ENCODE measurements at regions not wholly inside any gene's neighbourhood (a gene's known extent, or its start where the extent isn't known, plus 50 kb on each side); places are given as distances from the start of the nearest gene placed in this dataset.

GRCh38 chr7:42753367-42753766 is 158.5 kb downstream of the C7orf25 start:
- no peaks in the 10 kb centered on the region for H3K27me3 Mint-ChIP-seq
- peaks cover 9% of the 10 kb centered on the region for H3K9me3 Mint-ChIP-seq (ENCODE audit: low read depth)
- DNase-seq (ENCODE audit: low spot score, unreplicated experiment) = no peak
- TF ChIP-seq CTCF (IDR thresholded peaks at IDR 0.05; ENCODE audit: unreplicated experiment) = no peak
- no peaks in the 10 kb centered on the region for H3K4me1 Mint-ChIP-seq (ENCODE audit: low read depth)
- H3K4me3 Mint-ChIP-seq (ENCODE audit: low read depth) = no peak overlapping the region
- H3K36me3 Mint-ChIP-seq (ENCODE audit: insufficient read depth) = no peaks in the 10 kb centered on the region
- no peak overlapping the region for H3K27ac Mint-ChIP-seq

GRCh38 chr7:42750172-42750571 is 161.7 kb downstream of the C7orf25 start:
- no peak for TF ChIP-seq CTCF (IDR thresholded peaks at IDR 0.05; ENCODE audit: unreplicated experiment)
- H3K9me3 Mint-ChIP-seq (ENCODE audit: low read depth) = peaks cover 9% of the 10 kb centered on the region
- no peaks in the 10 kb centered on the region for H3K36me3 Mint-ChIP-seq (ENCODE audit: insufficient read depth)
- DNase-seq (ENCODE audit: low spot score, unreplicated experiment) = no peak
- no peaks in the 10 kb centered on the region for H3K4me1 Mint-ChIP-seq (ENCODE audit: low read depth)
- H3K4me3 Mint-ChIP-seq (ENCODE audit: low read depth) = no peak overlapping the region
- H3K27ac Mint-ChIP-seq = no peak overlapping the region
- no peaks in the 10 kb centered on the region for H3K27me3 Mint-ChIP-seq

- Mint-ChIP-seq H3K4me3 (ENCODE audit: low read depth) (no peak overlapping the region), H3K27ac (no peak overlapping the region), H3K36me3 (ENCODE audit: insufficient read depth) (no peaks in the 10 kb centered on the region), H3K4me1 (ENCODE audit: low read depth) (no peaks in the 10 kb centered on the region), H3K27me3 (no peaks in the 10 kb centered on the region), H3K9me3 (ENCODE audit: low read depth) (peaks cover 9% of the 10 kb centered on the region)
- DNase-seq (ENCODE audit: low spot score, unreplicated experiment) = no peak
- no peak for TF ChIP-seq CTCF (IDR thresholded peaks at IDR 0.05; ENCODE audit: unreplicated experiment)
Measured at GRCh38 chr7:42747044-42747443, 164.8 kb downstream of the C7orf25 start.

- no peak overlapping the region for H3K27ac Mint-ChIP-seq
- H3K27me3 Mint-ChIP-seq = no peaks in the 10 kb centered on the region
- DNase-seq (ENCODE audit: low spot score, unreplicated experiment) = no peak
- H3K9me3 Mint-ChIP-seq (ENCODE audit: low read depth) = peaks cover 9% of the 10 kb centered on the region
- no peak overlapping the region for H3K4me3 Mint-ChIP-seq (ENCODE audit: low read depth)
- H3K4me1 Mint-ChIP-seq (ENCODE audit: low read depth) = no peaks in the 10 kb centered on the region
- H3K36me3 Mint-ChIP-seq (ENCODE audit: insufficient read depth) = no peaks in the 10 kb centered on the region
- no peak for TF ChIP-seq CTCF (IDR thresholded peaks at IDR 0.05; ENCODE audit: unreplicated experiment)
Measured at GRCh38 chr7:42746214-42746613, 165.7 kb downstream of the C7orf25 start.

- no peaks in the 10 kb centered on the region for H3K27me3 Mint-ChIP-seq
- peaks cover 9% of the 10 kb centered on the region for H3K9me3 Mint-ChIP-seq (ENCODE audit: low read depth)
- no peak for DNase-seq (ENCODE audit: low spot score, unreplicated experiment)
- TF ChIP-seq CTCF (IDR thresholded peaks at IDR 0.05; ENCODE audit: unreplicated experiment) = peak; percentile 58
- no peaks in the 10 kb centered on the region for H3K36me3 Mint-ChIP-seq (ENCODE audit: insufficient read depth)
- H3K27ac Mint-ChIP-seq = no peak overlapping the region
- H3K4me3 Mint-ChIP-seq (ENCODE audit: low read depth) = no peak overlapping the region
- H3K4me1 Mint-ChIP-seq (ENCODE audit: low read depth) = no peaks in the 10 kb centered on the region
Measured at GRCh38 chr7:42745357-42746059, 166.4 kb downstream of the C7orf25 start.
